Mucosa of descending colon (tissue), 3 donors: ENCODE measurements at regions not wholly inside any gene's neighbourhood (a gene's known extent, or its start where the extent isn't known, plus 50 kb on each side); places are given as distances from the start of the nearest gene placed in this dataset.

Experiments used
- ATAC-seq: fragments of 200-7000 bp; cut with Tn5 transposase; one replicate; pipeline ENCODE4 v1.9.1; 2020; ENCODE audit warnings: mild to moderate bottlenecking, moderate library complexity
- DNase-seq, 3 donors: peaks; one replicate each; pipeline ENCODE4 v3.0.0-alpha.2; 2020
- H3K36me3 ChIP-seq: fragments of 200-600 bp; one replicate; pipeline ENCODE4 v1.8.0; 2021; ENCODE audit warnings: low read depth, mild to moderate bottlenecking
- H3K4me1 ChIP-seq: fragments of 200-600 bp; one replicate; pipeline ENCODE4 v1.8.0; 2021; ENCODE audit warnings: low read depth, mild to moderate bottlenecking
- H3K4me3 ChIP-seq: fragments of 200-600 bp; one replicate; pipeline ENCODE4 v1.8.0; 2021; ENCODE audit warnings: mild to moderate bottlenecking
- H3K9me3 ChIP-seq: fragments of 200-600 bp; one replicate; pipeline ENCODE4 v1.8.0; 2021; ENCODE audit warnings: mild to moderate bottlenecking
- CTCF ChIP-seq: fragments of 200-600 bp; IDR thresholded peaks from one replicate; pipeline ENCODE4 v1.8.0; 2022; ENCODE audit warnings: antibody characterized with exemption, mild to moderate bottlenecking
- intact Hi-C, 2 donors: fragments of 100-400 bp; cut with DNase I in 1 of 2; cut with micrococcal nuclease in 1 of 2; formaldehyde crosslinking; loops; one replicate each; pipeline versions ENCODE4 v1.11.0 to v1.11.1; 2022; cut with DNase I, micrococcal nuclease
- donor health status: DM: no; HTN: no; CAD: no; lungs with moderate emphysema.
- donor health status: DM: no; HTN: no; CAD: no.
- donor health status: DM: no; HTN: yes; CAD: no.

- no peak for TF ChIP-seq CTCF
- H3K36me3 ChIP-seq = no peaks in the 10 kb centered on the region
- H3K4me3 ChIP-seq = no peak overlapping the region
- no peak for DNase-seq
- H3K4me1 ChIP-seq = no peaks in the 10 kb centered on the region
- ATAC-seq = no peak
- intact Hi-C loops = no loop called here
- no peaks in the 10 kb centered on the region for H3K9me3 ChIP-seq
These were observed 142.6 kb upstream of the OTX2 start for GRCh38 chr14:56952766-56953473.

- TF ChIP-seq CTCF = no peak
- intact Hi-C loops = no loop called here
- H3K4me1 ChIP-seq = no peaks in the 10 kb centered on the region
- no peaks in the 10 kb centered on the region for H3K9me3 ChIP-seq
- DNase-seq (peak in 1 of 3 donors; percentile 55), ATAC-seq (peak; percentile 73)
- no peak overlapping the region for H3K4me3 ChIP-seq
- H3K36me3 ChIP-seq = no peaks in the 10 kb centered on the region
These were observed 139.5 kb upstream of the OTX2 start for GRCh38 chr14:56949828-56950227.

GRCh38 chr14:56945291-56945690 is 135.0 kb upstream of the OTX2 start:
- no peak for ATAC-seq
- DNase-seq = no peak
- Histone ChIP-seq H3K4me1 (no peaks in the 10 kb centered on the region), H3K9me3 (no peaks in the 10 kb centered on the region), H3K36me3 (no peaks in the 10 kb centered on the region), H3K4me3 (no peak overlapping the region)
- no peak for TF ChIP-seq CTCF
- intact Hi-C loops = no loop called here

GRCh38 chr14:56944397-56944796 is 134.1 kb upstream of the OTX2 start:
- no peak for TF ChIP-seq CTCF
- ATAC-seq (no peak), DNase-seq (no peak)
- H3K4me3 ChIP-seq = no peak overlapping the region
- H3K36me3 ChIP-seq = no peaks in the 10 kb centered on the region
- intact Hi-C loops = no loop called here
- H3K9me3 ChIP-seq = no peaks in the 10 kb centered on the region
- H3K4me1 ChIP-seq = no peaks in the 10 kb centered on the region

- Histone ChIP-seq H3K4me1 (no peaks in the 10 kb centered on the region), H3K36me3 (no peaks in the 10 kb centered on the region), H3K9me3 (no peaks in the 10 kb centered on the region), H3K4me3 (no peak overlapping the region)
- DNase-seq (no peak), ATAC-seq (no peak)
- TF ChIP-seq CTCF = no peak
- intact Hi-C loops = no loop called here
These were observed 123.2 kb upstream of the OTX2 start for GRCh38 chr14:56933446-56933845.
